Mesendoderm (in vitro differentiated cells): ENCODE measurements at regions not wholly inside any gene's neighbourhood (a gene's known extent, or its start where the extent isn't known, plus 50 kb on each side); places are given as distances from the start of the nearest gene placed in this dataset.

Source experiments
- DNase-seq: peaks from one replicate; pipeline ENCODE4 v3.0.0; 2013
- H2AK5ac ChIP-seq: 2 replicates; pipeline ENCODE4 v1.6.1; 2013; ENCODE audit warnings: low read length, inconsistent platforms
- H2BK120ac ChIP-seq: 2 replicates; pipeline ENCODE4 v1.6.1; 2013; ENCODE audit warnings: low read depth, mild to moderate bottlenecking, low read length, moderate library complexity, mixed read lengths
- H2BK15ac ChIP-seq: replicated peaks from 2 replicates; pipeline ENCODE4 v1.6.1; 2013; ENCODE audit warnings: low read depth, mild to moderate bottlenecking, moderate library complexity
- H2BK5ac ChIP-seq: 2 replicates; pipeline ENCODE4 v1.6.1; 2013; ENCODE audit warnings: low read length, inconsistent platforms
- H3K18ac ChIP-seq: 2 replicates; pipeline ENCODE4 v1.6.1; 2013; ENCODE audit warnings: mild to moderate bottlenecking, low read length, mixed read lengths
- H3K23ac ChIP-seq: one replicate; pipeline ENCODE4 v1.6.1; 2013; ENCODE audit warnings: low read length
- H3K27ac ChIP-seq: 2 replicates; pipeline ENCODE4 v1.5.1; 2013; ENCODE audit warnings: low read depth, mild to moderate bottlenecking, inconsistent platforms, low read length, moderate library complexity
- H3K27me3 ChIP-seq: 2 replicates; pipeline ENCODE4 v1.6.1; 2013; ENCODE audit warnings: low read length, control low read depth, mild to moderate bottlenecking, inconsistent platforms; ENCODE audit not compliant: insufficient read depth, poor library complexity
- H3K36me3 ChIP-seq: 2 replicates; pipeline ENCODE4 v1.6.1; 2013; ENCODE audit warnings: low read length, inconsistent platforms; ENCODE audit not compliant: control insufficient read depth, insufficient read depth
- H3K4ac ChIP-seq: one replicate; pipeline ENCODE4 v1.6.1; 2013; ENCODE audit warnings: low read depth, mild to moderate bottlenecking, low read length, moderate library complexity
- H3K4me1 ChIP-seq: 2 replicates; pipeline ENCODE4 v1.6.1; 2013; ENCODE audit warnings: low read depth, low read length, inconsistent platforms; ENCODE audit not compliant: control insufficient read depth
- H3K4me2 ChIP-seq: 2 replicates; pipeline ENCODE4 v1.6.1; 2013; ENCODE audit warnings: low read length
- H3K4me3 ChIP-seq: 2 replicates; pipeline ENCODE4 v1.5.1; 2013; ENCODE audit warnings: mild to moderate bottlenecking, low read length
- H3K56ac ChIP-seq: one replicate; pipeline ENCODE4 v1.6.1; 2013; ENCODE audit warnings: low read length
- H3K79me1 ChIP-seq: 2 replicates; pipeline ENCODE4 v1.6.1; 2013; ENCODE audit warnings: low read length, inconsistent platforms
- H3K79me2 ChIP-seq: 2 replicates; pipeline ENCODE4 v1.6.1; 2013; ENCODE audit warnings: mild to moderate bottlenecking, low read length; ENCODE audit not compliant: control insufficient read depth, insufficient read depth
- H3K9ac ChIP-seq: 2 replicates; pipeline ENCODE4 v1.6.1; 2013; ENCODE audit warnings: low read length, inconsistent platforms
- H4K5ac ChIP-seq: one replicate; pipeline ENCODE4 v1.6.1; 2013; ENCODE audit warnings: low read length
- H4K8ac ChIP-seq: one replicate; pipeline ENCODE4 v1.6.1; 2013; ENCODE audit warnings: low read depth, mild to moderate bottlenecking, control low read depth, low read length, moderate library complexity
- WGBS: extraction: QIAGEN DNeasy Blood & Tissue Kit; methylation state at CpG from one replicate; pipeline ENCODE4 v1.1.7; 2013; ENCODE audit warnings: low lambda C conversion rate, missing lambda C conversion rate; ENCODE audit not compliant: insufficient coverage; ENCODE audit errors: extremely low coverage; 5-methylcytosine and 5-hydroxymethylcytosine counted together

DNA sequence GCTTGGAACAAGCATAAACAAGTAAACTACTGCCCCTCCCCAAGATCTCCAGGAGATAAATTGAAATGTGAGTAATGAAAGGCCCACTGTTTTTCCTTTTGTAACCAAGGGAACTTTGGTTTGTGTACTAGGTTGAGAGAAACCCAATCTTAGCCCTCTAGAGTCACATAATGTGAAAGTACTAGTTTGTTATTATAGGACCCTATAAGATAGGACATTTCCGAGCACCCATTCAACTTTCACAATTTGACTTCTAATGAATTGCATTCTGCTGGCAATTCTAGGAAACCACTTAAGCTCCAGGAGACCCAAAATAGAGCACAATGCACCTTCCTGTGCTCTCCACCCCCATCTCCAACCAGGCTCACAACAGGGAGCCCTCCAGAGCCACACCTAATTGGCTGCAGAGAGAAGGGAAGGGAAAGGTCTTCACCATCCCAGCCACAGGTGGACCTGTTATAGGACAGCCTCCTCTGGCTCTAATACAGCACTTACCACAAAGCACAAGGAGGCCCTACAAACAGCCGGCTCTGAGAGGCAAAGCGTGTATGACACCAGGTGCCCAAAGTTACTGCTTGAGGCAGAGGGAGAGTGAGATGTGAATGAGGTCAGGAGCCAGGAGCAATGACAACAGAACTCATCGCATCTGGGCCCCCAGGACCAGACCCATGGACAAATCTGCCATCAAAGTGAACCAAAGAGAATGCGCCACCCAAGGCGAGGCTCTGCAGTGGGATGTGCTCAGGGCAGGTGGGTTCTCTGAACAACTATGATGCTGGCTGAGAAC, 163.3 kb upstream of the NTF3 start:
- DNase-seq = no peak
- H3K79me2 ChIP-seq = no peaks in the 10 kb centered on the region
- no peak overlapping the region for H3K23ac ChIP-seq
- H3K27me3 ChIP-seq = no peaks in the 10 kb centered on the region
- no peak overlapping the region for H3K56ac ChIP-seq
- H3K18ac ChIP-seq = no peak overlapping the region
- no peak overlapping the region for H2AK5ac ChIP-seq
- H3K79me1 ChIP-seq = no peaks in the 10 kb centered on the region
- no peak overlapping the region for H3K4ac ChIP-seq
- H4K8ac ChIP-seq = no peak overlapping the region
- no peak overlapping the region for H2BK120ac ChIP-seq
- H2BK15ac ChIP-seq = no peak overlapping the region
- peaks cover 8% of the 10 kb centered on the region for H3K4me1 ChIP-seq
- no peaks in the 10 kb centered on the region for H3K36me3 ChIP-seq
- H3K4me3 ChIP-seq = no peak overlapping the region
- H4K5ac ChIP-seq = no peak overlapping the region
- H3K9ac ChIP-seq = no peak overlapping the region
- H2BK5ac ChIP-seq = no peak overlapping the region
- H3K4me2 ChIP-seq = no peak overlapping the region
- H3K27ac ChIP-seq = no peak overlapping the region
- no CpG with 5 or more reads among the region's 6 CpGs for WGBS

DNA sequence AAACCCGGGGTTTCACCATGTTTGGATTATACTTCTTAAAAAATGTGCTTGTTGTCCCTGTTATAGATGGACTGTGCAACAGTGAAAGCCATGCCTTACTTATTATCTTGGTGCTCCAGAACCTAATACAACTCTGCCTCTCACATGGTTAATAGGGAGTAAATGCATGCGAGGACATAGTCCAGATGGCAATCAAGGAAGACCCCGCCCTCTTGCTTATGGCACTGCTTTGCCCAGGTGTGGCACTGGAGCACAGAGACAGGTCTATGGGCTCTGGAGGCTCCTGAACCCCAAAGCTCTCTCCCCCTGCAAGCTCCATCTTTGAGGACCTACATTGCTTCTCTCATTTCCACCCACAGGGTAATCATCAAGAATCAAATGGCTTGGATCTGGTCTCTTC, 162.1 kb upstream of the NTF3 start:
- Histone ChIP-seq H3K4me2 (no peak overlapping the region), H3K27me3 (no peaks in the 10 kb centered on the region), H3K4me3 (no peak overlapping the region), H3K23ac (no peak overlapping the region), H3K4me1 (peaks cover 7% of the 10 kb centered on the region), H3K79me2 (no peaks in the 10 kb centered on the region), H3K79me1 (no peaks in the 10 kb centered on the region), H4K5ac (no peak overlapping the region), H2BK15ac (no peak overlapping the region), H2BK5ac (no peak overlapping the region), H2BK120ac (no peak overlapping the region), H3K56ac (no peak overlapping the region), H3K9ac (no peak overlapping the region), H3K36me3 (no peaks in the 10 kb centered on the region), H3K4ac (no peak overlapping the region), H4K8ac (no peak overlapping the region), H3K27ac (no peak overlapping the region), H2AK5ac (no peak overlapping the region), H3K18ac (no peak overlapping the region)
- DNase-seq = no peak
- no CpG with 5 or more reads among the region's 3 CpGs for WGBS

DNA sequence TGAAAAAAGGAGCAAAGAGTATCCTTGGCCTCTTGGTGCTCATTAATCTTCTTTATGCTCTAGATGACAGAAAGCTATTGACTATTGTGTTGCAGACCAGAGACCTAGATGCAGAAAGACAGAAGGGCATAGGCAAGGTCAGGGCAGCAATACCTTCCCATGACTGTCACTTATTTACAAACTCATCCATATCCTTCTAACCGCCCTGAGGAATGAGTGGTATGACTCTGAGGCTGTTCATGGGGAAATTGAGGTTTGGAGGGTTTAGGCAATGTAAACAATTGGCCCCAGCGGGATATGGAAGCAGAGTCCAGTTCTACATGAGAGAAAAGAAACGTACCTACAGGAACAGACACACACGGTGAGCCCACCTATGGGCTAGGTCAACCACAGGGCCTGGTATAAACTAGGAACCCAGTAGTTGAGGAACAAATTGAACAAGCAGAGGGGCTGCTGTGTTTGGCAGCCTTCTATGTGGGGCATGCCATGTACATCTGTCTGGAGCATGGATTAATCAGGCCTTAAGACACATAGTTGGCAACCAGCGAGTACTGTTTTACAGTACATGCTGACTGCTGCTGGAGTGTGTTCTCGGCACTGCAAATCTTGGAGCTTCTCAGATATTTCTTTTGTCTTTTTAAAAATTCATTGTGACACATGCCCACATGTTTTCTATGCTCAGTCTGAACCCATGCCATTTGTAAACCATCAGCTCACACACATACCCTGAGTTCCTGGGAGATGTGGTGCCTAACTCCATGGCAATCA, 159.7 kb upstream of the NTF3 start:
- Histone ChIP-seq H2BK5ac (no peak overlapping the region), H3K79me2 (no peaks in the 10 kb centered on the region), H3K4me2 (no peak overlapping the region), H3K27me3 (no peaks in the 10 kb centered on the region), H3K36me3 (no peaks in the 10 kb centered on the region), H3K9ac (no peak overlapping the region), H2AK5ac (no peak overlapping the region), H3K4me3 (no peak overlapping the region), H4K5ac (no peak overlapping the region), H4K8ac (no peak overlapping the region), H3K4ac (no peak overlapping the region), H2BK120ac (no peak overlapping the region), H3K56ac (no peak overlapping the region), H3K23ac (no peak overlapping the region), H3K18ac (no peak overlapping the region), H3K79me1 (no peaks in the 10 kb centered on the region), H2BK15ac (no peak overlapping the region), H3K4me1 (peaks cover 6% of the 10 kb centered on the region), H3K27ac (no peak overlapping the region)
- no CpG with 5 or more reads among the region's 6 CpGs for WGBS
- DNase-seq = no peak

DNA sequence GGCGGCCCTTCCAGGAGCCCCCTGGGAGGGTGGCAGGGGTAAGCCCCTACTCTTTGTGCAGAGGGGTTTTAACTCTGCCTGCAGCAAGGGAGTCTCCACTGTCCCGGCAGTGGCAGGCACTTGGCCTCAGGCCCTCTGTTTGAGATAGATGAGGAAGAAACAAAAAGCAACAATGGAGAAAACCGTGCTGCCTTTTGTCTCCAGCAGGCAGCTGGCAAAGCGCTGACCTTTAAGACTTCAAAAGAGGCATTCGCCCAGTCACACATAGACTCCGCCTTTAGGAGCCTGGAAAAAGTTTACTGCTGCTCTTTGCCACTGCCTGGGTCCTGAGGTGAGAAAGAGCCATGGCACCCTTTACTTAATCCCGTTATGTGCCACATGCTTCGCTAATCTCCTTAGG, 158.2 kb upstream of the NTF3 start:
- Histone ChIP-seq H3K4me2 (no peak overlapping the region), H2BK15ac (no peak overlapping the region), H3K56ac (no peak overlapping the region), H3K4me3 (no peak overlapping the region), H3K27ac (no peak overlapping the region), H4K8ac (no peak overlapping the region), H2AK5ac (no peak overlapping the region), H3K9ac (no peak overlapping the region), H4K5ac (no peak overlapping the region), H3K23ac (no peak overlapping the region), H3K79me2 (no peaks in the 10 kb centered on the region), H2BK120ac (no peak overlapping the region), H2BK5ac (no peak overlapping the region), H3K4me1 (peaks cover under 1% of the 10 kb centered on the region), H3K79me1 (no peaks in the 10 kb centered on the region), H3K18ac (no peak overlapping the region), H3K36me3 (no peaks in the 10 kb centered on the region), H3K27me3 (no peaks in the 10 kb centered on the region), H3K4ac (no peak overlapping the region)
- DNase-seq = peak; percentile 16
- WGBS = no CpG with 5 or more reads among the region's 8 CpGs

DNA sequence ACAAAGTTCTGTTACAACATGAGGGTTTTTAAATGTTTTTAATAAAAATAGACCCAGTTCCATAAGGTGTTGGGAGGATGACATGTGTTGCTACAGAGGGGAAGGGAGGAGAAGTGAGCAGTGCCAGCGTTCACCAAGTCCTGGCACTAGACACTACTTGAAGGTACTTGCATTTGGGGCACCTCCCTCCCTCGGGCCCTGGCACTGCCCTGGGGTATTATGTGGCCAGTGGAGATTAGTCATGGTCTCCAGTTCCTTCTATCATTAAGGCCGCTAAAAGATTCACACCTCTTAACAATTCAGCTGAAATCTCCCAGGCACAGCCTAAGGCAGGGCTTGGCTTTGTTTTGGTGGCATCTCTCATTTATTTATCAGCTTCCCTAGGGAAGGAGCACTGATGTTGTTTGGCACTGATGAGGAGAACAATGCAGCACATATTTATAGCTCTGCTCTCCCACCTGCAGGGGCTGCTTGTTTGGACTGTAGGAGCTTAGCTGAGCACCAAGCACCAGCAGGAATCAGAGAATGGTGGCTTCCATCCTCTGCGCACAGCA, 155.5 kb upstream of the NTF3 start:
- H3K27me3 ChIP-seq = no peaks in the 10 kb centered on the region
- no peak overlapping the region for H3K4me3 ChIP-seq
- DNase-seq = peak; percentile 71
- H3K36me3 ChIP-seq = no peaks in the 10 kb centered on the region
- no peak overlapping the region for H3K56ac ChIP-seq
- H2BK5ac ChIP-seq = no peak overlapping the region
- H3K27ac ChIP-seq = no peak overlapping the region
- no CpG with 5 or more reads among the region's 4 CpGs for WGBS
- no peaks in the 10 kb centered on the region for H3K79me2 ChIP-seq
- no peak overlapping the region for H3K4me2 ChIP-seq
- H3K9ac ChIP-seq = no peak overlapping the region
- H3K18ac ChIP-seq = peak overlapping the region; percentile 13
- H3K23ac ChIP-seq = no peak overlapping the region
- H4K5ac ChIP-seq = no peak overlapping the region
- H3K79me1 ChIP-seq = no peaks in the 10 kb centered on the region
- H2AK5ac ChIP-seq = no peak overlapping the region
- H2BK15ac ChIP-seq = no peak overlapping the region
- H3K4ac ChIP-seq = no peak overlapping the region
- H4K8ac ChIP-seq = no peak overlapping the region
- H3K4me1 ChIP-seq = no peaks in the 10 kb centered on the region
- H2BK120ac ChIP-seq = no peak overlapping the region
